ENCODE measurements at regions not wholly inside any gene's neighbourhood (a gene's known extent, or its start where the extent isn't known, plus 50 kb on each side); places are given as distances from the start of the nearest gene placed in this dataset.

GRCh38 chr5:30237189-30237588, 956.3 kb upstream of the CDH6 start:
- TF ChIP-seq CTCF (IDR thresholded peaks at IDR 0.05; ENCODE audit: insufficient read depth, low read length) (no peak), POLR2AphosphoS5 (IDR thresholded peaks at IDR 0.05; ENCODE audit: low read depth) (no peak), REST (IDR thresholded peaks at IDR 0.05; ENCODE audit: insufficient replicate concordance, low read depth) (no peak)

All from HL-60 (cell line).